ENCODE measurements at regions not wholly inside any gene's neighbourhood (a gene's known extent, or its start where the extent isn't known, plus 50 kb on each side); places are given as distances from the start of the nearest gene placed in this dataset.
A peak's percentile ranks its signal among the peaks of the same experiment; 100 is the strongest.
"Not testable (repeated sequence)": the region's sequence is repeated elsewhere in the genome, so short reads cannot be mapped to it uniquely, and the experiment has no call there.

- H3K4me3 Mint-ChIP-seq; ATAC-seq; H3K4me1 Mint-ChIP-seq; H3K9me3 Mint-ChIP-seq; H3K27ac Mint-ChIP-seq; DNase-seq (ENCODE audit: low spot score in 2 of 2); H3K36me3 Mint-ChIP-seq: not testable (repeated sequence)
Observed at GRCh38 chr3:75572303-75572702, 91.8 kb upstream of the FRG2C start.

GRCh38 chr3:75579091-75579490, 85.0 kb upstream of the FRG2C start:
- not testable (repeated sequence) for DNase-seq (ENCODE audit: low spot score in 2 of 2); H3K9me3 Mint-ChIP-seq; ATAC-seq; H3K27ac Mint-ChIP-seq; H3K4me1 Mint-ChIP-seq; H3K36me3 Mint-ChIP-seq
- peak overlapping the region; percentile 54 for H3K4me3 Mint-ChIP-seq

- H3K36me3 Mint-ChIP-seq; DNase-seq (ENCODE audit: low spot score in 2 of 2); H3K4me1 Mint-ChIP-seq; ATAC-seq; H3K27ac Mint-ChIP-seq; H3K9me3 Mint-ChIP-seq: not testable (repeated sequence)
- peak overlapping the region; percentile 54 for H3K4me3 Mint-ChIP-seq
Observed at GRCh38 chr3:75579536-75579935, 84.6 kb upstream of the FRG2C start.

GRCh38 chr3:75579981-75580782, 83.9 kb upstream of the FRG2C start:
- not testable (repeated sequence) for H3K36me3 Mint-ChIP-seq, H3K27ac Mint-ChIP-seq, ATAC-seq, H3K4me1 Mint-ChIP-seq, H3K9me3 Mint-ChIP-seq
- peak overlapping the region; percentile 54 for H3K4me3 Mint-ChIP-seq
- peak; percentile 45 to 71 for DNase-seq (ENCODE audit: low spot score in 2 of 2)

- not testable (repeated sequence) for ATAC-seq; DNase-seq (ENCODE audit: low spot score in 2 of 2); H3K36me3 Mint-ChIP-seq; H3K27ac Mint-ChIP-seq; H3K4me3 Mint-ChIP-seq; H3K4me1 Mint-ChIP-seq; H3K9me3 Mint-ChIP-seq
Observed at GRCh38 chr3:75582536-75582935, 81.6 kb upstream of the FRG2C start.

- not testable (repeated sequence) for ATAC-seq; H3K9me3 Mint-ChIP-seq; H3K27ac Mint-ChIP-seq; H3K4me1 Mint-ChIP-seq; H3K4me3 Mint-ChIP-seq; DNase-seq (ENCODE audit: low spot score in 2 of 2); H3K36me3 Mint-ChIP-seq
Observed at GRCh38 chr3:75583116-75583515, 81.0 kb upstream of the FRG2C start.

- not testable (repeated sequence) for DNase-seq (ENCODE audit: low spot score in 2 of 2)
Observed at GRCh38 chr3:75587695-75588094, 76.4 kb upstream of the FRG2C start.

GRCh38 chr3:75590382-75590781, 73.7 kb upstream of the FRG2C start:
- H3K4me3 Mint-ChIP-seq; H3K4me1 Mint-ChIP-seq; ATAC-seq; DNase-seq (ENCODE audit: low spot score in 2 of 2); H3K36me3 Mint-ChIP-seq; H3K27ac Mint-ChIP-seq; H3K9me3 Mint-ChIP-seq: not testable (repeated sequence)

More at GRCh38 chr3:75587695-75588094, 76.4 kb upstream of the FRG2C start:
- not testable (repeated sequence) for H3K4me1 Mint-ChIP-seq, H3K36me3 Mint-ChIP-seq, ATAC-seq, H3K4me3 Mint-ChIP-seq, H3K9me3 Mint-ChIP-seq, H3K27ac Mint-ChIP-seq

- not testable (repeated sequence) for H3K4me3 Mint-ChIP-seq; H3K4me1 Mint-ChIP-seq; ATAC-seq; H3K36me3 Mint-ChIP-seq; H3K9me3 Mint-ChIP-seq; H3K27ac Mint-ChIP-seq; DNase-seq (ENCODE audit: low spot score in 2 of 2)
Observed at GRCh38 chr3:75604286-75604934, 59.7 kb upstream of the FRG2C start.

- not testable (repeated sequence) for H3K36me3 Mint-ChIP-seq; H3K9me3 Mint-ChIP-seq; H3K4me3 Mint-ChIP-seq; H3K4me1 Mint-ChIP-seq; H3K27ac Mint-ChIP-seq; DNase-seq (ENCODE audit: low spot score in 2 of 2); ATAC-seq
Observed at GRCh38 chr3:75607996-75608395, 56.1 kb upstream of the FRG2C start.

- not testable (repeated sequence) for DNase-seq (ENCODE audit: low spot score in 2 of 2); H3K4me3 Mint-ChIP-seq; H3K27ac Mint-ChIP-seq; H3K4me1 Mint-ChIP-seq; ATAC-seq; H3K36me3 Mint-ChIP-seq; H3K9me3 Mint-ChIP-seq
Observed at GRCh38 chr3:75609598-75609997, 54.5 kb upstream of the FRG2C start.

- no peak overlapping the region for H3K27ac Mint-ChIP-seq
- no peak overlapping the region for H3K4me3 Mint-ChIP-seq
- no peaks in the 10 kb centered on the region for H3K36me3 Mint-ChIP-seq
- no peaks in the 10 kb centered on the region for H3K4me1 Mint-ChIP-seq
- DNase-seq (ENCODE audit: low spot score in 2 of 2) (no peak), ATAC-seq (no peak)
- peaks cover 3% of the 10 kb centered on the region for H3K9me3 Mint-ChIP-seq
Observed at GRCh38 chr3:75610773-75611172, 53.4 kb upstream of the FRG2C start.

- H3K4me3 Mint-ChIP-seq; H3K27ac Mint-ChIP-seq; H3K9me3 Mint-ChIP-seq; H3K36me3 Mint-ChIP-seq; ATAC-seq; H3K4me1 Mint-ChIP-seq; DNase-seq (ENCODE audit: low spot score in 2 of 2): not testable (repeated sequence)
Observed at GRCh38 chr3:75611724-75612460, 52.2 kb upstream of the FRG2C start.

All from stimulated activated effector memory CD8-positive, alpha-beta T cell treated with anti-CD3 and anti-CD28 coated beads, Interleukin-12 subunit alpha, Interleukin-12 subunit beta, amount 100 ng/mL, for 72 hours (primary cell).